ENCODE measurements at regions not wholly inside any gene's neighbourhood (a gene's known extent, or its start where the extent isn't known, plus 50 kb on each side); places are given as distances from the start of the nearest gene placed in this dataset.

DNA sequence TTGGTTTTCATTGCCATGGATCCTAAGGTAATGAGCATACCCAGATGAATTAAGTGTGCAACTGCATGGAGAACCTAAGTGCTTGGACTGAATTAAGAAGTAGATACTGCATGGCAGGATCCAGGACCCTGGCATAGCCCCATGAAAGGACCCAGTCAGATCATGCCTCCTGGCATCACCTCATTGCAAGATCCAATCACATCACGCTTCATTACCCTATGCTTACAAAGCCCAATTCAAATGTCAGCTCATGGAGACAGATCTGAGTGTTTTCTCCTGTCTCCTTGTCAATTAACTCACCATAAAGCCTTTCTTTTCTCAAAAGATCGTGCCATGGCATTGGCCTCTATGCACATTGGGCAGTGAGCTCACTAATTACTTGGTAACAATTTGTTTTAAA lies 519.8 kb upstream of the ZNF804A start:
- TF ChIP-seq EZH2phosphoT487 (IDR thresholded peaks at IDR 0.05; ENCODE audit: insufficient read depth, low read depth) (no peak), EZH2 (IDR thresholded peaks at IDR 0.05; ENCODE audit: insufficient read depth, poor library complexity, severe bottlenecking) (no peak)

Measured in GM23248 (cell line).